ENCODE measurements at regions not wholly inside any gene's neighbourhood (a gene's known extent, or its start where the extent isn't known, plus 50 kb on each side); places are given as distances from the start of the nearest gene placed in this dataset.

- CTCF ChIA-PET, result interaction anchor here (0.6 kb wide), 1 partner anchor 95 kb away, joined by 3 read pairs; no protein-coding TSS in a partner anchor
- no peak for DNase-seq (ENCODE audit: extremely low spot score)
Observed at GRCh38 chr4:111689731-111690130, 455.5 kb upstream of the FAM241A start.

GRCh38 chr4:111693758-111694157 lies 451.5 kb upstream of the FAM241A start:
- CTCF ChIA-PET, result no interaction called here
- TF ChIP-seq ZNF384 (IDR thresholded peaks at IDR 0.05), result no peak
- no peak for TF ChIP-seq FOXM1 (IDR thresholded peaks at IDR 0.05; ENCODE audit: borderline replicate concordance)
- no peak for TF ChIP-seq ARNT (IDR thresholded peaks at IDR 0.05)
- peak; percentile 51; the same call in 1 of the 2 replicates for TF ChIP-seq PKNOX1 (IDR thresholded peaks at IDR 0.05)
- no peak for TF ChIP-seq HDGF (IDR thresholded peaks at IDR 0.05; ENCODE audit: borderline replicate concordance)
- DNase-seq (ENCODE audit: extremely low spot score), result no peak
- POLR2A ChIA-PET, result no interaction called here

More at GRCh38 chr4:111689731-111690130, 455.5 kb upstream of the FAM241A start:
- TF ChIP-seq FOXM1 (IDR thresholded peaks at IDR 0.05; ENCODE audit: borderline replicate concordance), result no peak
- no peak for TF ChIP-seq LEF1 (IDR thresholded peaks at IDR 0.05; ENCODE audit: borderline replicate concordance)
- POLR2A ChIA-PET, result no interaction called here

GRCh38 chr4:111695677-111696076 lies 449.6 kb upstream of the FAM241A start:
- CTCF ChIA-PET, result no interaction called here
- no peak for DNase-seq (ENCODE audit: extremely low spot score)
- TF ChIP-seq ZNF384 (IDR thresholded peaks at IDR 0.05) (no peak), FOXM1 (IDR thresholded peaks at IDR 0.05; ENCODE audit: borderline replicate concordance) (no peak), TARDBP (IDR thresholded peaks at IDR 0.05) (no peak), NFRKB (IDR thresholded peaks at IDR 0.05) (no peak), HDGF (IDR thresholded peaks at IDR 0.05; ENCODE audit: borderline replicate concordance) (no peak), FOXK2 (IDR thresholded peaks at IDR 0.05) (no peak), SUZ12 (IDR thresholded peaks at IDR 0.05) (no peak), LEF1 (IDR thresholded peaks at IDR 0.05; ENCODE audit: borderline replicate concordance) (no peak), FOXA1 (IDR thresholded peaks at IDR 0.05) (no peak), CTBP1 (IDR thresholded peaks at IDR 0.05; ENCODE audit: borderline replicate concordance) (no peak), ARNT (IDR thresholded peaks at IDR 0.05) (no peak), PKNOX1 (IDR thresholded peaks at IDR 0.05) (no peak), BHLHE40 (IDR thresholded peaks at IDR 0.05; ENCODE audit: borderline replicate concordance) (no peak), ELF4 (IDR thresholded peaks at IDR 0.05) (no peak), L3MBTL2 (conservative IDR thresholded peaks at IDR 0.05) (no peak), SP1 (IDR thresholded peaks at IDR 0.05) (no peak)
- POLR2A ChIA-PET, result no interaction called here

DNA sequence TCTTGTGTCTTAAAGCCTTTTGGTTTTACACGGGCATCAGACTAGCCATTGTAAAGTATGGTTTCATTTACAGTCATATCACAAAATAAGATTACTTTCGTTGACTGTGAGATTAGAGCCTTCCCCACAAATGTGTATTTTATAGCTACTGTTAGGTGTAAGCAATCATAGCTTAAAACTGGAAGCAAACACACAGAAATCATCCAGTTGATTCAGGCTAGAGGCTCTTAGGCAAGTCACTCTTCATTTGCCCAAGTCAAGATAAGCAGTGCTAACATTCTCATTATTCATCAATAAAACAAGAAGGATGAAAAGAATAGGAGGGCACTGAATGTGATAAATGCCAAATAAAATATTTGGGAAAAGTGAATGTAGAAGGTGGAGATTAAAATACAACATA lies 448.7 kb upstream of the FAM241A start:
- no peak for TF ChIP-seq FOXA1 (IDR thresholded peaks at IDR 0.05)
- TF ChIP-seq PKNOX1 (IDR thresholded peaks at IDR 0.05), result peak; percentile 66
- DNase-seq (ENCODE audit: extremely low spot score), result no peak
- POLR2A ChIA-PET, result no interaction called here
- CTCF ChIA-PET, result no interaction called here

DNA sequence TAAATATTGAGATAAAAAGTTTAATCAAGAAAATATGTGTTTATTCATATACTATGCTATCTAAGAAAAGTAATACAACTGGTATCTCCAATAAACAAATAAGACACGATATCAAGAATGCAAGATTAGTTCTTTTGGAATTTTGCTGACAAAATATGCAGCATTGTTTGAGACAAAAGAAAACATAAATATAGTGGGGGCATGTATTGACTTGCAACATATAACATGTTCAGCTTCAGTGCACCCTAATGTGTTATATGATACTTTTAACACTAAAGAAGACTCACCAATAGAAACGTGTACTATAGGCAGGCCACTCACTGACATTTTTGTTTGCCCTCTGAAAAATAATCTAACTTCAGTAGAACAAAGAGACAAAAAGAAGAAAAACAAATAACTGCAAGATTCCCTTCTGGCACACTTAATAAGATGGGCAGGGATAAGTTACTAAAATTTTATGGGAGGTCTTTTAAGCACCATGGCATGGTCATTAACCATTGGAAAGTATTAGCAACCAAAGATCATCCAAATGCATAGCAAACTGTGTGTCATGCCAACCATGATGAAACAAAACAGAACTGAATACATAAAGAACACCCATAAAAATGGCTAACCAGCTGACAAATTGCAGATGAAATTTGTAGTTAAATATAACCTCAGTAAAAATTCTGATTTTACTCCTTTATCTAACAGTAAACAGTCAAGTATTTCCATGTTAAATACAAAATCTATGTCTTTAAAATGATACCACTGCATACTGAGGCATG lies 447.9 kb upstream of the FAM241A start:
- no peak for TF ChIP-seq FOXA1 (IDR thresholded peaks at IDR 0.05)
- TF ChIP-seq LEF1 (IDR thresholded peaks at IDR 0.05; ENCODE audit: borderline replicate concordance), result no peak
- TF ChIP-seq TARDBP (IDR thresholded peaks at IDR 0.05), result no peak
- TF ChIP-seq PKNOX1 (IDR thresholded peaks at IDR 0.05), result peak; percentile 32; the same call in 1 of the 2 replicates
- ChIA-PET CTCF (no interaction called here), POLR2A (no interaction called here)
- no peak for DNase-seq (ENCODE audit: extremely low spot score)

GRCh38 chr4:111698361-111698760 lies 446.9 kb upstream of the FAM241A start:
- ChIA-PET POLR2A (no interaction called here), CTCF (no interaction called here)
- TF ChIP-seq L3MBTL2 (conservative IDR thresholded peaks at IDR 0.05) (no peak), CTBP1 (IDR thresholded peaks at IDR 0.05; ENCODE audit: borderline replicate concordance) (no peak), PKNOX1 (IDR thresholded peaks at IDR 0.05) (no peak), TARDBP (IDR thresholded peaks at IDR 0.05) (no peak), ARNT (IDR thresholded peaks at IDR 0.05) (no peak), ELF4 (IDR thresholded peaks at IDR 0.05) (no peak), FOXK2 (IDR thresholded peaks at IDR 0.05) (no peak), ZNF384 (IDR thresholded peaks at IDR 0.05) (no peak), NFRKB (IDR thresholded peaks at IDR 0.05) (no peak), LEF1 (IDR thresholded peaks at IDR 0.05; ENCODE audit: borderline replicate concordance) (no peak), HDGF (IDR thresholded peaks at IDR 0.05; ENCODE audit: borderline replicate concordance) (no peak), SUZ12 (IDR thresholded peaks at IDR 0.05) (no peak), BHLHE40 (IDR thresholded peaks at IDR 0.05; ENCODE audit: borderline replicate concordance) (no peak), FOXA1 (IDR thresholded peaks at IDR 0.05) (no peak)
- DNase-seq (ENCODE audit: extremely low spot score), result no peak

Measured in HEK293T (cell line).